CD4-positive, alpha-beta T cell treated with Interleukin-6 at 100 ng/mL for 8 hours (primary cell): ENCODE measurements at regions not wholly inside any gene's neighbourhood (a gene's known extent, or its start where the extent isn't known, plus 50 kb on each side); places are given as distances from the start of the nearest gene placed in this dataset.
A peak's percentile ranks its signal among the peaks of the same experiment; 100 is the strongest.

Experiments used
- DNase-seq: peaks from one replicate; pipeline ENCODE4 v3.0.0-alpha.2; 2020; ENCODE audit warnings: mixed read lengths, low spot score

GRCh38 chr21:41045534-41046268 is 122.3 kb upstream of the BACE2 start:
- DNase-seq, result no peak

- no peak for DNase-seq
Observed at GRCh38 chr21:41048145-41048544, 119.8 kb upstream of the BACE2 start.

GRCh38 chr21:41048623-41049022 is 119.3 kb upstream of the BACE2 start:
- DNase-seq, result no peak

GRCh38 chr21:41052820-41053555 is 115.0 kb upstream of the BACE2 start:
- no peak for DNase-seq

GRCh38 chr21:41054018-41054578 is 113.9 kb upstream of the BACE2 start:
- no peak for DNase-seq

- no peak for DNase-seq
Observed at GRCh38 chr21:41055266-41055665, 112.7 kb upstream of the BACE2 start.

GRCh38 chr21:41059871-41060270 is 108.1 kb upstream of the BACE2 start:
- DNase-seq, result no peak

GRCh38 chr21:41061701-41062100 is 106.3 kb upstream of the BACE2 start:
- DNase-seq, result no peak

- no peak for DNase-seq
Observed at GRCh38 chr21:41064334-41064791, 103.6 kb upstream of the BACE2 start.

- no peak for DNase-seq
Observed at GRCh38 chr21:41064951-41065350, 103.0 kb upstream of the BACE2 start.

GRCh38 chr21:41065539-41065938 is 102.4 kb upstream of the BACE2 start:
- no peak for DNase-seq

GRCh38 chr21:41066086-41066938 is 101.6 kb upstream of the BACE2 start:
- DNase-seq, result no peak

- no peak for DNase-seq
Observed at GRCh38 chr21:41067709-41068108, 100.3 kb upstream of the BACE2 start.

- DNase-seq, result no peak
Observed at GRCh38 chr21:41068496-41068895, 99.5 kb upstream of the BACE2 start.

- peak; percentile 41 for DNase-seq
Observed at GRCh38 chr21:41068967-41069642, 98.9 kb upstream of the BACE2 start.

- DNase-seq, result no peak
Observed at GRCh38 chr21:41070284-41070683, 97.7 kb upstream of the BACE2 start.

- no peak for DNase-seq
Observed at GRCh38 chr21:41071258-41072171, 96.4 kb upstream of the BACE2 start.

GRCh38 chr21:41073558-41073957 is 94.4 kb upstream of the BACE2 start:
- no peak for DNase-seq

GRCh38 chr21:41074396-41075184 is 93.4 kb upstream of the BACE2 start:
- DNase-seq, result no peak

GRCh38 chr21:41075656-41076055 is 92.3 kb upstream of the BACE2 start:
- DNase-seq, result no peak
